ENCODE measurements at regions not wholly inside any gene's neighbourhood (a gene's known extent, or its start where the extent isn't known, plus 50 kb on each side); places are given as distances from the start of the nearest gene placed in this dataset.

- Histone ChIP-seq H3K36me3 (ENCODE audit: insufficient read depth, low read length) (no peaks in the 10 kb centered on the region), H3K4me3 (ENCODE audit: low read length) (no peak overlapping the region), H3K4me1 (ENCODE audit: insufficient read depth, low read length) (peaks cover 38% of the 10 kb centered on the region), H3K27me3 (ENCODE audit: control insufficient read depth in 1 of 2, insufficient read depth in 2 of 2, low read length in 2 of 2) (peaks cover 54 to 97% of the 10 kb centered on the region in 2 experiments), H3K9me3 (ENCODE audit: control insufficient read depth in 1 of 2, insufficient read depth in 1 of 2, low read length in 2 of 2) (peaks cover 0 to 28% of the 10 kb centered on the region in 2 experiments), H3K27ac (ENCODE audit: low read depth in 1 of 2, low read length in 2 of 2) (no peak overlapping the region)
- TF ChIP-seq CTCF (IDR thresholded peaks at IDR 0.05), result no peak
- H3K4me1 Mint-ChIP-seq (ENCODE audit: low read depth), result peaks cover 47% of the 10 kb centered on the region
- H3K9me3 Mint-ChIP-seq, result peaks cover 2% of the 10 kb centered on the region
- intact Hi-C loops (cut with DNase I, micrococcal nuclease), result no loop called here
- H3K27ac Mint-ChIP-seq, result no peak overlapping the region
- POLR2A ChIA-PET, result interaction anchor here (1.5 kb wide), 1 partner anchor 127 kb away, joined by 10 read pairs; the partner anchor contains the start of gene DPYD
- CTCF ChIA-PET, result interaction anchor here (1.1 to 1.4 kb wide), 2 partner anchors 379 to 478 kb away, joined by 3 read pairs; no protein-coding TSS in a partner anchor
- peak overlapping the region; percentile 7 for H3K4me3 Mint-ChIP-seq
- no peaks in the 10 kb centered on the region for H3K36me3 Mint-ChIP-seq (ENCODE audit: low read depth)
- H3K27me3 Mint-ChIP-seq, result peaks cover 94% of the 10 kb centered on the region
- peak; percentile 38 to 83 (median 57) for DNase-seq
- peak; percentile 81 for ATAC-seq (ENCODE audit: poor library complexity)
These were observed 127.4 kb upstream of the DPYD start for GRCh38 chr1:98048244-98048643.

GRCh38 chr1:98047171-98047570 is 126.3 kb upstream of the DPYD start:
- Mint-ChIP-seq H3K36me3 (ENCODE audit: low read depth) (no peaks in the 10 kb centered on the region), H3K4me3 (no peak overlapping the region), H3K4me1 (ENCODE audit: low read depth) (peaks cover 40% of the 10 kb centered on the region), H3K9me3 (peaks cover 2% of the 10 kb centered on the region), H3K27ac (no peak overlapping the region), H3K27me3 (peaks cover 94% of the 10 kb centered on the region)
- H3K27ac ChIP-seq (ENCODE audit: low read depth in 1 of 2, low read length in 2 of 2), result no peak overlapping the region
- H3K27me3 ChIP-seq (ENCODE audit: control insufficient read depth in 1 of 2, insufficient read depth in 2 of 2, low read length in 2 of 2), result peaks cover 48 to 89% of the 10 kb centered on the region in 2 experiments
- intact Hi-C loops (cut with DNase I, micrococcal nuclease), result no loop called here
- ATAC-seq (ENCODE audit: poor library complexity) (no peak), DNase-seq (no peak)
- no peaks in the 10 kb centered on the region for H3K36me3 ChIP-seq (ENCODE audit: insufficient read depth, low read length)
- no peak overlapping the region for H3K4me3 ChIP-seq (ENCODE audit: low read length)
- H3K4me1 ChIP-seq (ENCODE audit: insufficient read depth, low read length), result peaks cover 35% of the 10 kb centered on the region
- ChIA-PET CTCF (no interaction called here), POLR2A (interaction anchor here (1.5 kb wide), 1 partner anchor 126 kb away, joined by 10 read pairs; the partner anchor contains the start of gene DPYD)
- H3K9me3 ChIP-seq (ENCODE audit: control insufficient read depth in 1 of 2, insufficient read depth in 1 of 2, low read length in 2 of 2), result peaks cover 0 to 26% of the 10 kb centered on the region in 2 experiments
- TF ChIP-seq CTCF (IDR thresholded peaks at IDR 0.05), result no peak

- intact Hi-C loops (cut with DNase I, micrococcal nuclease), result no loop called here
- ChIA-PET POLR2A (no interaction called here), CTCF (no interaction called here)
- Histone ChIP-seq H3K9me3 (ENCODE audit: control insufficient read depth in 1 of 2, insufficient read depth in 1 of 2, low read length in 2 of 2) (peaks cover 0 to 26% of the 10 kb centered on the region in 2 experiments), H3K4me3 (ENCODE audit: low read length) (peak overlapping the region; percentile 43), H3K4me1 (ENCODE audit: insufficient read depth, low read length) (peaks cover 35% of the 10 kb centered on the region), H3K27ac (ENCODE audit: low read depth in 1 of 2, low read length in 2 of 2) (no peak overlapping the region), H3K36me3 (ENCODE audit: insufficient read depth, low read length) (no peaks in the 10 kb centered on the region), H3K27me3 (ENCODE audit: control insufficient read depth in 1 of 2, insufficient read depth in 2 of 2, low read length in 2 of 2) (peaks cover 48 to 79% of the 10 kb centered on the region in 2 experiments)
- DNase-seq, result peak in 3 of 14 experiments; percentile 7 to 39 (median 23)
- Mint-ChIP-seq H3K27ac (no peak overlapping the region), H3K36me3 (ENCODE audit: low read depth) (no peaks in the 10 kb centered on the region), H3K27me3 (peaks cover 84% of the 10 kb centered on the region), H3K9me3 (peaks cover 2% of the 10 kb centered on the region), H3K4me1 (ENCODE audit: low read depth) (peaks cover 37% of the 10 kb centered on the region), H3K4me3 (peak overlapping the region; percentile 72)
- ATAC-seq (ENCODE audit: poor library complexity), result no peak
- no peak for TF ChIP-seq CTCF (IDR thresholded peaks at IDR 0.05)
These were observed 125.2 kb upstream of the DPYD start for GRCh38 chr1:98045767-98046641.

Data from CD4-positive, alpha-beta T cell (primary cell).